GM18508 (cell line): ENCODE measurements at regions not wholly inside any gene's neighbourhood (a gene's known extent, or its start where the extent isn't known, plus 50 kb on each side); places are given as distances from the start of the nearest gene placed in this dataset.
A peak's percentile ranks its signal among the peaks of the same experiment; 100 is the strongest.
"Not testable (repeated sequence)": the region's sequence is repeated elsewhere in the genome, so short reads cannot be mapped to it uniquely, and the experiment has no call there.

Experiments
- ATAC-seq: cut with Tn5 transposase; IDR thresholded peaks from one replicate; pipeline ENCODE4 v1.9.1; 2021; ENCODE audit warnings: moderate number of reproducible peaks; ENCODE audit not compliant: insufficient read depth, unreplicated experiment

DNA sequence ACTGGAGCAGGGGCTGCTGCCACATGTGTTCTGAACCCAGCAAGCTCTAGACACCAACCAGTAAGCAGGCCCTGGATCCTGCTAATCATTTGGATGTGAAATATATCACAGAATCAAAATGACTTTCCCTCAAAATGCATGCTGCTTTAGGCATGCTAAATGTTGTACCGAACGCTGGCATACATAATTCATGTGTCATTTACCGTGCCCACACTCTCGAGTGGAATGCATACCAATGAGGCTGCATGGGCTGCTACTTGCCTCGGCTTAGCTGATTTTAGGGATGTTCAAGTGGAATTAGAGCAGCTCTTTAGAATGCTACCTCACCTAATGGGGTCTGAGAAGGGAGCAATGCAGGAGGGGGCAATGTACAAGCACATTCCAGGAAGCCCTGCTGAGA is 509.6 kb upstream of the RAB6C start:
- no peak for ATAC-seq

DNA sequence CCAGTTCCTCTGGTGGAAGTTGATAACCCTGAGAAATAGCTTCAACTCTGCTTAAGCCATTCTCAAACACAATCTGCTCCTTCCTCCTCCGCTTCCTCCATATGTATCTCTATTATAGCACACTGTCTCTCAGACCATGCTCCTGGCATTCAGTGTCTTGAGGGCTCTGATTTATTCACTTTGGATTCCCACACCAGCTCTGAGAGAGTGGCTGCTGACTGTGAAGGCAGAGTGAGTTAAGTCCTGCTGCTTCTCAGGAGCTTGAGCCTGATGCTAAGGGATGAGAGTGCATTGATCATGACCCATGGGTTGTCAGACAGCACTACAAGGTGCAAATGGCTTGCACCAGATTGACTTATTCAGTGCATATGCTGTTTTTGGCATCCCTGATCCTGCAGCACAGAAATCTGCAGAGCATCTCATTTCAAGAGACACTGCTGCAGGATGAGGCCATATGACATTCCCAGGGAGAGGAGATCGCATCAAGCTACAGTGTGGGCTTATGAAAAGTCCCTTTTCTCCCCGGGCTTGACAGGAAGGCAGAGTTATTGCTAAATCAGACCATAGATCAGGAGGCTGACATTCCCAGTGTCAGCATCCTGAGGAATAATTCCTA is 500.5 kb upstream of the RAB6C start:
- ATAC-seq, result no peak

DNA sequence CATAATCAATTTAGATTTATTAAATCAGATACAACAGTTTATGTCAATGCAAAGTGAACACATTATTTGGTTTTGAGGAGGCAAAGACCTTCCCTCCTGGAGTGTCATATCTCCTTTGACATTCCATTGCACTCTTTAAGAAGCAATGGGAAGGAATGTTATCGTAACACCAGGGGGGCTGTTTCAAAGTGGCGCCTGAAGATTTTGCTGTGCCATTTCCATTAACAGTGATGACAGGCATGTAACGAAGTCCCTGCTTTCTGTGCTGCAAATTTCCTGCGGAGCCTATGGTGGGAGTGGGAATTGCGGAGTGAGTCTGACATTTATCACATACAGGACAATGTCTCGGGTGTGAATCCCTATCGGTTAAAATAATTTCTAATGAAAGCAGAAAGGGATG is 499.6 kb upstream of the RAB6C start:
- no peak for ATAC-seq

DNA sequence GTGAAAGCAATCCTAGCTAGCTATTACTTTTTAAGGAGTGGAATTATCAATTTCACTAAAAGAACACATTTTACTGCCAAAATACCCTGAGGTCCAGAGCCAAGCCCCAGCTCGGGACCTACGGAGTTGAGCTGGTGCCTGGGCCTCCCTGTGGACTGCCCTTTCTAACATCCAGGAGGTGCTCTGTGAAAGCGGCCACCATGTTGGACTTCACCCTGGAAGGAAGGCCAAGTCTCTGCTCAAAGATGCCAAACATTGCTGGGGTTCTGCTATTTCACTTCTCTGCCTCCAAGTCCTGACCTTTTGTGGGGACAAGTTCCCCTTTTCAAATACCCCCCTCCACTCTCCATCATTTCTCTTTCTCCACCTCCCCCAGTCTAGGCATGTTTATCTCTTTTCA is 498.7 kb upstream of the RAB6C start:
- ATAC-seq, result no peak

GRCh38 chr2:129481306-129482219 is 497.9 kb upstream of the RAB6C start:
- ATAC-seq, result no peak

- no peak for ATAC-seq
These were observed 496.8 kb upstream of the RAB6C start for GRCh38 chr2:129482626-129483025.

GRCh38 chr2:129483366-129483765 is 496.1 kb upstream of the RAB6C start:
- ATAC-seq, result peak; percentile 61

GRCh38 chr2:129484999-129485897 is 494.2 kb upstream of the RAB6C start:
- no peak for ATAC-seq

DNA sequence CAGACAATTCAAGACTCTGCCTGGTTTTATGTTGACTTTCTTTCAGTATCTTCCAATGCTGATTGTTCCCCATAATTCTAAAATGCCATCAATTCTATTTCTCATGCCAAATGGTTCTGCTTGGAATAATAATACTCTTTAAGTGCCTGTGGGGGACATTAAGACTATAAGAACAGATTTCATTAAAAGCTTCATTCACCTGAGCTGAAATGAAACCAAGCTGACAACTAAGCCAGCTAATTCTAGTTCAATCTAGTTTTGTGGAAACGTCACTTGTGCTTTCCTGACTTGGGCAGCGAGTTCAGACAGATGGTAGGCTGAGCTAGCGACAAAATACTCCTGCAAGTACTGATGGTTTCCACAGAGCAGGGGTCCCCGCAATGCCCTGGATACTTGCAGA is 491.1 kb upstream of the RAB6C start:
- ATAC-seq, result no peak

DNA sequence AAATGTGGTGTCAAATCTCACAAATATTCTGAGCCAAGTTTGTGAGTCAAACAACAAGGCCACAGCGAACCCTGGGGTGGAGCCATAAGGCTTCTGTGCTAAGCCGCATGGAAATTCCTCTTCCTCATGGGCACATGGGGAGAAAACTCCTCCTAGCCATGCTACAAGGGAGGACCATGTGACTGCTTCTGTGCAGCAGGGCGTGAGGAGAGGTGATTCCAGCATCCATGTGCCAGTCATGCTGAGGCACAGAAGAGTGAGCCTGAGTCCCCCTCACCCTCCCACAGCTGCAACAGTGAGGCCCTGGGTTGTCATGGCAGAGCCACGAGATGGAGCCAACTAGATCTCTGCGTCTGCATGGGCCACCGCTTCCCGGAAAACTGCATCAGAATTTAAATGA is 488.8 kb upstream of the RAB6C start:
- ATAC-seq, result no peak

GRCh38 chr2:129491308-129491707 is 488.2 kb upstream of the RAB6C start:
- no peak for ATAC-seq

DNA sequence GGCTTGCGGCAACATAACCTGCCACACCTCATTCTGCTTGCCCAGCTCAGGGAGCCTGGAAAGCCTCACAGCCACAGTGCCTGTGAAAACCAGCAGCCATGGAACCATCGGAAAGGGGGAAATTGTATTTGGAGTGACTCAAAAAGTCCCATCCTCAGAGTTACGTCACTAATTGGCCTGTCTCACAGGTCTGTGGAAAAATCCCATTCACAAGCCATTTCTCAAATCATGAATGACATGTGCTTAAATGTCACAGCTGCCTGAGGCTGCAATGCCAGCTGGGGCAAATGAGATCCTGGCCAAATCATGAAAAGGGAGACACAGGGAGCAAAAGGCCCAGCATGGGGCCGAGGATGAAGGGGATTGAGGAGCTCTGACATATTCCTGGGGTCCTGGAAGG is 486.9 kb upstream of the RAB6C start:
- ATAC-seq, result no peak

DNA sequence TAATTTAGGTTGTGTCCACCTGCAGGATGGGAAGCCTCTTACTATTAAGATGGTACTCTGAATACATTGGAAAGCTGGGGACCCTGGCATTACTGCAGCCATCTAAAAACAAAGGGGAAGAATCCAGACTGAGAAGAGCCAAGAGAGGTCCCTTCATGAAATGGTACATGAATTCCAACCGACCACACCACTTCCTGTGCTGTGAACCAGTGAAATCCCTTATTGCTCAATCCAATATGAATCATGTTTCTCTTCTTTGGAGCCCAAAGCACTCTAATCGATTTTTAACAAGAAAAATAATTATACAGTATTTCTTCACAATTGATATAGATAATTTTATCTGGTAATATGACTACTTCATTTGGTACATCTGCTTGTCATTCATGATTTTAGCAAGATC is 479.7 kb upstream of the RAB6C start:
- ATAC-seq, result no peak

DNA sequence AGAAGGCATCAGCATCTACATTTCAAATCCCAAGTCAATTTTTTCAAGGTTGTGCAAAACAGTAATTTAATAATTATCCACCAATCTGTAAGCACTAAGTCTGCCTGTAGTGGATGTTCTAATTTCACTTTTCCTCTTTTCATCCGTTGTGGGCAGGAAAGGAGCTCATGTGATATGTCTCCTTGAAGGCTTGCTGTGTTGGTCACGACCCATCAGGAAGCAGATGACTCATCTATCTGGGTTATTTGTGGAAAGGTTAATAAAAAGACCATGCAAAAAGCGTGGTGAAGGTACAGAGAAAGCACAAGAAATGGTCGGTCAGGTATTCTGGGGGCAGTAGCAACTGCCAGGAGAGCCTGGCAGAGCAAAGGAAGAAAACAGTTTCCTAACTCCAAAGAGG is 476.7 kb upstream of the RAB6C start:
- no peak for ATAC-seq

DNA sequence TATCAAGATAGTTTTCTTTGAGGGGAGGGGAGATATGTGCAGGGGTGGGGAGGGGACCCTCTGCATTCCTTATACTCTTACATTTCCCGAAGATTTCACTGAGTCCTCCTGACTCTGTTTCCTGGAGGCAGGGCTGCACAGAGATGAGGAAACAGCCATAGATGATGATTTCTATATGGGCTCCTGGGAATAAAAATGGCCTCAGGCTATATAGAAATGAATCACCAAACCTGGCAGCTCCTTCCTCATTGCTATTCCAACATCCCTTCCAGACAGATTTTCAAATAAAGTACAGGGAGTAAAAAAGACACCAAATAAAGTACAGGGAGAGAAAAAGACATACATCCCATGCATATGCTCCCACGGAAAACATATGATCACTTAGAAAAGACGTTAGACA is 474.8 kb upstream of the RAB6C start:
- no peak for ATAC-seq

GRCh38 chr2:129518937-129519336 is 460.5 kb upstream of the RAB6C start:
- no peak for ATAC-seq

- not testable (repeated sequence) for ATAC-seq
These were observed 447.3 kb upstream of the RAB6C start for GRCh38 chr2:129532158-129532557.

GRCh38 chr2:129548880-129549279 is 430.6 kb upstream of the RAB6C start:
- ATAC-seq, result no peak

DNA sequence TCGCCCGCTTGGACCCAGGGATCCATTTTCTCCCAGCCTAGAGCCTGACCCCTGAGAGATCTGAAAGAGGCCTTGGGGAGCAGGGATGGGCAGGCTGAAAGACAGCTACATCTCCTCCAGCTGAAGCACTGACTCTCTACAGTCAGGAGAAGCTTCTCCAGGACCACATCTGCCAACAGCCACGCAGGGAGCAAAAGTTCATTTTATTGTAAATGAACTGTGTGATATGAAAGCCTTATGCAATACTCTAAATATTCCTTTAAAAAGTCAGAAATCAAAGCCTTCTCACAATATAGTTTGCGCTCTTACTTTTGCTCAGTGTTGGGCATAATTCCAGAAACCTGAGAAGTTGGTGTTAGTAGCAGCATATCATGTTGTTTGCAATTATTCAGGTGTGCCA is 428.9 kb upstream of the RAB6C start:
- ATAC-seq, result no peak

GRCh38 chr2:129554373-129554772 is 425.1 kb upstream of the RAB6C start:
- no peak for ATAC-seq

- ATAC-seq, result no peak
These were observed 420.4 kb upstream of the RAB6C start for GRCh38 chr2:129559101-129559500.
